Kidney (tissue), 13 donors: ENCODE measurements at regions not wholly inside any gene's neighbourhood (a gene's known extent, or its start where the extent isn't known, plus 50 kb on each side); places are given as distances from the start of the nearest gene placed in this dataset.

Experiments
- DNase-seq, 5 donors: peaks; one replicate each; pipeline ENCODE4 v3.0.0-alpha.2; 2013 to 2020
- FAIRE-seq: peaks from 2 replicates; lab custom pipeline; 2012; peaks lifted over from hg19 to GRCh38; lab: Jason Lieb, UNC
- H3K27ac ChIP-seq, 2 donors: one replicate each; pipeline ENCODE4 v1.7.0; 2013; ENCODE audit warnings: low read depth in 2 of 2, low read length in 2 of 2, inconsistent platforms in 1 of 2
- H3K27me3 ChIP-seq: one replicate; pipeline ENCODE4 v1.7.1; 2013; ENCODE audit warnings: low read length, inconsistent platforms; ENCODE audit not compliant: control insufficient read depth, insufficient read depth
- H3K36me3 ChIP-seq, 3 donors: one replicate each; pipeline versions ENCODE4 v1.7.0 to v1.7.1; 2013; ENCODE audit warnings: low read length in 3 of 3, control low read depth in 1 of 3, inconsistent platforms in 1 of 3; ENCODE audit not compliant: insufficient read depth in 3 of 3, control insufficient read depth in 2 of 3
- H3K4me1 ChIP-seq, 3 donors: one replicate each; pipeline versions ENCODE4 v1.7.0 to v1.7.1; 2013; ENCODE audit warnings: low read length in 3 of 3, inconsistent platforms in 1 of 3, low read depth in 1 of 3; ENCODE audit not compliant: control insufficient read depth in 2 of 3, insufficient read depth in 2 of 3
- H3K4me3 ChIP-seq, 3 donors: one replicate each; pipeline versions ENCODE4 v1.7.0 to v1.8.1; 2013; ENCODE audit warnings: low read length in 3 of 3, control low read depth in 1 of 3, inconsistent platforms in 1 of 3
- H3K9ac ChIP-seq, 3 donors: one replicate each; pipeline versions ENCODE4 v1.7.0 to v1.7.1; 2013; ENCODE audit warnings: low read length in 3 of 3, control low read depth in 1 of 3, inconsistent platforms in 1 of 3
- H3K9me3 ChIP-seq, 3 donors: one replicate each; pipeline versions ENCODE4 v1.7.0 to v1.7.1; 2013; ENCODE audit warnings: low read length in 3 of 3, control low read depth in 1 of 3, inconsistent platforms in 1 of 3; ENCODE audit not compliant: control insufficient read depth in 2 of 3, insufficient read depth in 1 of 3
- intact Hi-C: fragments of 100-400 bp; cut with DNase I; formaldehyde crosslinking; loops from one replicate; pipeline ENCODE4 v1.11.1; 2022
- TF ChIP-seq, protein P1 (sequence below): IDR thresholded peaks from 3 replicates; pipeline ENCODE4 v1.5.1; 2012; ENCODE audit warnings: mild to moderate bottlenecking, moderate library complexity, borderline replicate concordance; ENCODE audit not compliant: insufficient read depth; ENCODE audit errors: extremely low read depth
- donor health status: control.
- donor health status: control.
- donor health status: control.
- donor health status: control.
- donor health status: control.
- donor health status: DM: yes; HTN: yes; CAD: no.
- donor health status: Normal renal cell carcinoma (clear cell type).

DNA sequence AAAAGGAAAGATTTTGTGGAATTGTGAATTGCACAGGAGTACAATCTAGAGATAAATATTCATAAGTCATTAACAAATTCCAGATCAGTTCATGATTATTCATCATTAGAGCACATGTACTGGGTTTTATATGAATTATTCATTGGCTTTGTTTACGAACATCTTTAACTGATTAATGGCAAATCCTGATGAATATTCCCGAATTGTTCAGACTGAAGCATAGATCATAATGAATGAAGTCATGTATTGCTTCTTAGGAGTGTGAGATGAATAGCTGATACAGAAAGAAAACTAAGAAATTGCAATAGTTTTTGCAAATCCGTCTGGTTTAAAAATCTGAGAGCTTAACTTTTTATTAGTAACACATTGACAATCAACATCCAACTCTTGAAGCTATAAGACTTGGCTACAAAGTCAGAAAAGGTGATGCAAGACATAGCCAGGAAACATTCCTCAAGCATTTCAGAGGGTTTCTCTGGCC is 183.6 kb upstream of the DGKB start:
- Histone ChIP-seq H3K27ac (peak overlapping the region in 1 of 2 donors; percentile 36), H3K36me3 (no peaks in the 10 kb centered on the region), H3K9ac (no peak overlapping the region), H3K9me3 (no peaks in the 10 kb centered on the region), H3K4me1 (no peaks in the 10 kb centered on the region), H3K27me3 (no peaks in the 10 kb centered on the region), H3K4me3 (no peak overlapping the region)
- DNase-seq (no peak), FAIRE-seq (peak; percentile 60)
- intact Hi-C loops: no loop called here
- TF ChIP-seq, protein P1, sequence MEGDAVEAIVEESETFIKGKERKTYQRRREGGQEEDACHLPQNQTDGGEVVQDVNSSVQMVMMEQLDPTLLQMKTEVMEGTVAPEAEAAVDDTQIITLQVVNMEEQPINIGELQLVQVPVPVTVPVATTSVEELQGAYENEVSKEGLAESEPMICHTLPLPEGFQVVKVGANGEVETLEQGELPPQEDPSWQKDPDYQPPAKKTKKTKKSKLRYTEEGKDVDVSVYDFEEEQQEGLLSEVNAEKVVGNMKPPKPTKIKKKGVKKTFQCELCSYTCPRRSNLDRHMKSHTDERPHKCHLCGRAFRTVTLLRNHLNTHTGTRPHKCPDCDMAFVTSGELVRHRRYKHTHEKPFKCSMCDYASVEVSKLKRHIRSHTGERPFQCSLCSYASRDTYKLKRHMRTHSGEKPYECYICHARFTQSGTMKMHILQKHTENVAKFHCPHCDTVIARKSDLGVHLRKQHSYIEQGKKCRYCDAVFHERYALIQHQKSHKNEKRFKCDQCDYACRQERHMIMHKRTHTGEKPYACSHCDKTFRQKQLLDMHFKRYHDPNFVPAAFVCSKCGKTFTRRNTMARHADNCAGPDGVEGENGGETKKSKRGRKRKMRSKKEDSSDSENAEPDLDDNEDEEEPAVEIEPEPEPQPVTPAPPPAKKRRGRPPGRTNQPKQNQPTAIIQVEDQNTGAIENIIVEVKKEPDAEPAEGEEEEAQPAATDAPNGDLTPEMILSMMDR: no peak

DNA sequence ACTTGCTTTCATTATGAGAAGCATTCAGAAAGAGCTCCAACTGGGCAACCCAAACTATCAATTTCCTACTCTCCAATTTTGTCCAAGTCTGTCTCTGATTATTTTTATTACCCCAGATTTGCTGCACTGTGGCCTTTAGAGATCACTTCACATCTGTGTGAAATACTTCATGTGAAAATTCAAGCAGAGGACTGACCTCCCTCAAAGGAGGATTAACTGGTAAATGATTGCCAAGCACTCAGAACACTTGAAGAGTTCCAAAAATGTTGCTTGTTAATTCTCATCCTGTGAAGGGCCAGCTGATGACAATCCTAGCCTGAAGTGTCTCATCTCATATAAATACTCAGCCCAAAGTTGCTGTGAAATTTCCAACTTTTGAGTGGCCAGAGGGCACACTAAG is 182.8 kb upstream of the DGKB start:
- H3K9me3 ChIP-seq: no peaks in the 10 kb centered on the region
- FAIRE-seq: no peak

DNA sequence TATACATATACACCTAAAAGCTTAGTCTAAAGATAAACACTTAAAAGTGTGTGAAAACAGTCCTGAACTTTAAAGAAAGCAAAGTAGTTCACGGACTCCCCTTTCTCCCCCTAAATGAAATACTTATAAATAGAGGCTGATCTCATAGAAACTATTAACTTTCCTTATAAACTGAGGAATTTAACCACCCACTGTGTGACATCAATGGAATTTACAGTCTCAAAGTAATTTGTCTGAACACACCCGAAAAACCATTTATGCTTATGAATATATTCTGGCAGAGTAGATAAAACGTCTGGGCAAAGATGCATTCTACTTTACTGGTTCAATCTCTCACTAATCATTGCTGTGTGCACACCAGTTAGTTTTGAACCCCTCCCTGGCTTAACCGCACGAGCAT is 181.8 kb upstream of the DGKB start:
- no peak for DNase-seq
- no peaks in the 10 kb centered on the region for H3K36me3 ChIP-seq
- no peak for FAIRE-seq
- H3K4me3 ChIP-seq: no peak overlapping the region
- TF ChIP-seq, protein P1: no peak
- no peaks in the 10 kb centered on the region for H3K4me1 ChIP-seq
- H3K27ac ChIP-seq: no peak overlapping the region
- H3K9ac ChIP-seq: no peak overlapping the region
- no peaks in the 10 kb centered on the region for H3K9me3 ChIP-seq
- no peaks in the 10 kb centered on the region for H3K27me3 ChIP-seq
- intact Hi-C loops: no loop called here

More for the DNA sequence above, 182.8 kb upstream of the DGKB start:
- TF ChIP-seq, protein P1: no peak
- H3K36me3 ChIP-seq: no peaks in the 10 kb centered on the region
- H3K27me3 ChIP-seq: no peaks in the 10 kb centered on the region
- intact Hi-C loops: no loop called here
- no peak overlapping the region for H3K4me3 ChIP-seq
- no peaks in the 10 kb centered on the region for H3K4me1 ChIP-seq
- peak overlapping the region in 1 of 2 donors; percentile 36 for H3K27ac ChIP-seq
- no peak overlapping the region for H3K9ac ChIP-seq
- DNase-seq: peak in 2 of 5 donors; percentile 19 to 39

GRCh38 chr7:15081891-15082290 is 179.3 kb upstream of the DGKB start:
- no peak for DNase-seq
- Histone ChIP-seq H3K36me3 (no peaks in the 10 kb centered on the region), H3K9ac (no peak overlapping the region), H3K27ac (no peak overlapping the region), H3K4me1 (no peaks in the 10 kb centered on the region), H3K9me3 (no peaks in the 10 kb centered on the region), H3K4me3 (no peak overlapping the region), H3K27me3 (no peaks in the 10 kb centered on the region)
- FAIRE-seq: no peak
- intact Hi-C loops: no loop called here
- TF ChIP-seq, protein P1: no peak
